H1 (cell line): ENCODE measurements at regions not wholly inside any gene's neighbourhood (a gene's known extent, or its start where the extent isn't known, plus 50 kb on each side); places are given as distances from the start of the nearest gene placed in this dataset.

Source experiments
- CTCF ChIA-PET: fragments of 300-600 bp; sonication (Branson Sonifier 250); formaldehyde crosslinking; loops from one replicate; lab custom pipeline; 2021; ENCODE audit not compliant: partially characterized antibody; lab: Charles Lee
- POLR2A ChIA-PET: fragments of 300-600 bp; sonication (Branson Sonifier 250); formaldehyde crosslinking; loops from one replicate; lab custom pipeline; 2021; ENCODE audit warnings: inconsistent platforms; ENCODE audit not compliant: partially characterized antibody; lab: Charles Lee
- DNase-seq, 2 experiments: peaks; one replicate each; pipeline versions ENCODE4 v3.0.0 to v3.0.0-alpha.2; 2010 to 2022; ENCODE audit warnings: low spot score in 2 of 2, low read depth in 1 of 2, mixed read lengths in 1 of 2
- FAIRE-seq: peaks from 2 replicates; lab custom pipeline; 2011; peaks lifted over from hg19 to GRCh38; lab: Jason Lieb, UNC
- H2AFZ ChIP-seq: 2 replicates; pipeline ENCODE4 v1.8.1; 2012; ENCODE audit warnings: low read length, inconsistent platforms
- H2AK5ac ChIP-seq: 2 replicates; pipeline ENCODE4 v1.6.1; 2013; ENCODE audit warnings: low read depth, low read length
- H2BK120ac ChIP-seq: replicated peaks from 2 replicates; pipeline ENCODE3; 2013; ENCODE audit warnings: low read depth, low read length, inconsistent platforms
- H2BK12ac ChIP-seq: 2 replicates; pipeline ENCODE4 v1.6.1; 2013; ENCODE audit warnings: low read depth, low read length
- H2BK15ac ChIP-seq: 2 replicates; pipeline ENCODE4 v1.6.1; 2013; ENCODE audit warnings: low read length
- H2BK20ac ChIP-seq: 2 replicates; pipeline ENCODE4 v1.6.1; 2013; ENCODE audit warnings: low read length
- H2BK5ac ChIP-seq: 2 replicates; pipeline ENCODE4 v1.6.1; 2013; ENCODE audit warnings: low read depth, low read length
- H3K14ac ChIP-seq: 2 replicates; pipeline ENCODE4 v1.6.1; 2013; ENCODE audit warnings: inconsistent platforms; ENCODE audit not compliant: insufficient read length
- H3K18ac ChIP-seq: 2 replicates; pipeline ENCODE4 v1.6.1; 2013; ENCODE audit warnings: low read length; ENCODE audit errors: extremely low read depth
- H3K23ac ChIP-seq: 2 replicates; pipeline ENCODE4 v1.6.1; 2013; ENCODE audit warnings: inconsistent platforms; ENCODE audit not compliant: insufficient read length
- H3K23me2 ChIP-seq: 2 replicates; pipeline ENCODE4 v1.6.1; 2013; ENCODE audit warnings: low read depth, low read length
- H3K27ac ChIP-seq: 2 replicates; pipeline ENCODE4 v1.6.1; 2011; ENCODE audit warnings: low read depth, low read length, inconsistent platforms
- H3K27me3 ChIP-seq, 4 experiments: replicated peaks in 1 of 4; 1 replicate in 1 of 4; 2 replicates in 3 of 4; pipeline versions ENCODE4 v1.6.1 to v1.8.1; 2011 to 2013; ENCODE audit warnings: low read length in 3 of 4, mild to moderate bottlenecking in 3 of 4, inconsistent platforms in 2 of 4, mixed read lengths in 2 of 4, moderate library complexity in 1 of 4; ENCODE audit not compliant: control insufficient read depth in 3 of 4, insufficient read depth in 3 of 4; ENCODE audit errors: extremely low read depth in 1 of 4
- H3K36me3 ChIP-seq, 4 experiments: 2 replicates each; pipeline versions ENCODE4 v1.6.1 to v1.8.1; 2011 to 2013; ENCODE audit warnings: mild to moderate bottlenecking in 4 of 4, low read length in 3 of 4, moderate library complexity in 2 of 4, control low read depth in 1 of 4, inconsistent platforms in 1 of 4; ENCODE audit not compliant: insufficient read depth in 4 of 4, control insufficient read depth in 2 of 4
- H3K4ac ChIP-seq: replicated peaks from 2 replicates; pipeline ENCODE3; 2013; ENCODE audit warnings: low read length, low read depth, mixed read lengths, inconsistent platforms; ENCODE audit not compliant: insufficient read length
- H3K4me1 ChIP-seq, 4 experiments: replicated peaks in 1 of 4; 1 replicate in 1 of 4; 2 replicates in 3 of 4; pipeline versions ENCODE4 v1.6.1 to v1.8.1; 2011 to 2013; ENCODE audit warnings: low read length in 3 of 4, inconsistent platforms in 2 of 4, mixed read lengths in 1 of 4; ENCODE audit not compliant: insufficient read depth in 4 of 4, control insufficient read depth in 3 of 4
- H3K4me2 ChIP-seq, 2 experiments: 2 replicates each; pipeline versions ENCODE4 v1.6.1 to v1.8.1; 2011 to 2013; ENCODE audit warnings: low read depth in 2 of 2, low read length in 2 of 2, control low read depth in 1 of 2, inconsistent platforms in 1 of 2, mild to moderate bottlenecking in 1 of 2; ENCODE audit not compliant: insufficient read depth in 1 of 2
- H3K4me3 ChIP-seq, 4 experiments: fragments of 200-600, 300-600 bp in 1 of 4; sonication (generic), shearing (Covaris generic), sonication (Bioruptor Twin) in 1 of 4; 2 replicates each; pipeline versions ENCODE4 v1.5.1 to v1.8.1; 2011 to 2016; ENCODE audit warnings: low read length in 4 of 4, low read depth in 3 of 4, control low read depth in 2 of 4, inconsistent platforms in 2 of 4, mild to moderate bottlenecking in 2 of 4, mixed read lengths in 1 of 4, moderate library complexity in 1 of 4; ENCODE audit not compliant: insufficient read depth in 2 of 4; ENCODE audit errors: extremely low read depth in 1 of 4
- H3K56ac ChIP-seq: replicated peaks from 2 replicates; pipeline ENCODE3; 2013; ENCODE audit warnings: low read depth, mild to moderate bottlenecking, mixed read lengths, low read length, inconsistent platforms; ENCODE audit not compliant: insufficient read length
- H3K79me1 ChIP-seq: 2 replicates; pipeline ENCODE4 v1.6.1; 2013; ENCODE audit warnings: low read depth, low read length, control low read depth
- H3K79me2 ChIP-seq, 2 experiments: 2 replicates each; pipeline versions ENCODE4 v1.6.1 to v1.8.1; 2012 to 2013; ENCODE audit warnings: low read length in 2 of 2, mild to moderate bottlenecking in 2 of 2, inconsistent platforms in 1 of 2; ENCODE audit not compliant: insufficient read depth in 2 of 2, control insufficient read depth in 1 of 2
- H3K9ac ChIP-seq, 4 experiments: replicated peaks in 1 of 4; 1 replicate in 1 of 4; 2 replicates in 3 of 4; pipeline versions ENCODE4 v1.6.1 to v1.8.1; 2011 to 2013; ENCODE audit warnings: low read depth in 3 of 4, low read length in 3 of 4, control low read depth in 2 of 4, mild to moderate bottlenecking in 2 of 4, moderate library complexity in 2 of 4, inconsistent platforms in 1 of 4; ENCODE audit errors: extremely low read depth in 1 of 4
- H3K9me3 ChIP-seq, 2 experiments: 2 replicates each; pipeline versions ENCODE4 v1.6.1 to v1.8.1; 2012 to 2013; ENCODE audit warnings: mild to moderate bottlenecking in 2 of 2, moderate library complexity in 2 of 2, control low read depth in 1 of 2, inconsistent platforms in 1 of 2, low read depth in 1 of 2, low read length in 1 of 2, mixed read lengths in 1 of 2; ENCODE audit not compliant: insufficient read depth in 2 of 2
- H4K20me1 ChIP-seq, 2 experiments: replicated peaks in 1 of 2; 2 replicates each; pipeline versions ENCODE3 to v1.8.1; 2011 to 2013; ENCODE audit warnings: inconsistent platforms in 2 of 2, low read length in 2 of 2, mild to moderate bottlenecking in 1 of 2; ENCODE audit not compliant: insufficient read depth in 2 of 2, control insufficient read depth in 1 of 2
- H4K5ac ChIP-seq: 2 replicates; pipeline ENCODE4 v1.6.1; 2013; ENCODE audit warnings: low read length, low read depth, mixed read lengths, inconsistent platforms; ENCODE audit not compliant: insufficient read length
- H4K8ac ChIP-seq: 2 replicates; pipeline ENCODE4 v1.8.0; 2013; ENCODE audit warnings: mild to moderate bottlenecking, moderate library complexity, low read length, inconsistent platforms; ENCODE audit not compliant: insufficient read depth; ENCODE audit errors: extremely low read depth
- H4K91ac ChIP-seq: replicated peaks from 2 replicates; pipeline ENCODE3; 2013; ENCODE audit warnings: low read length, mixed read lengths, inconsistent platforms; ENCODE audit not compliant: insufficient read length
- CTCF ChIP-seq, 3 experiments: IDR thresholded peaks; 1 replicate in 2 of 3; 2 replicates in 1 of 3; pipeline versions ENCODE4 v1.5.1 to v1.6.1; 2011; ENCODE audit warnings: low read length in 3 of 3, mild to moderate bottlenecking in 3 of 3, inconsistent platforms in 2 of 3, low read depth in 1 of 3, moderate library complexity in 1 of 3; ENCODE audit not compliant: insufficient read depth in 1 of 3; ENCODE audit errors: control extremely low read depth in 1 of 3
- MAFK ChIP-seq: IDR thresholded peaks from 2 replicates; pipeline ENCODE4 v1.6.1; 2012; ENCODE audit warnings: low read depth, mild to moderate bottlenecking, improper control_type of control experiment, low read length
- PHF8 ChIP-seq: fragments of 200-600 bp; sonication (generic); conservative IDR thresholded peaks from 2 replicates; pipeline ENCODE4 v1.7.1; 2012; ENCODE audit warnings: low read depth, mild to moderate bottlenecking, inconsistent platforms, low read length, moderate library complexity
- WGBS, 2 experiments: shearing (Covaris generic) in 1 of 2; methylation state at CpG; one replicate each; pipeline versions ENCODE4 v1.1.6 to v1.1.7; 2013 to 2015; ENCODE audit warnings: low lambda C conversion rate in 2 of 2, mixed read lengths in 2 of 2, inconsistent platforms in 1 of 2, low coverage in 1 of 2, missing lambda C conversion rate in 1 of 2; ENCODE audit not compliant: insufficient replicate concordance in 2 of 2, insufficient coverage in 1 of 2, insufficient read length in 1 of 2; ENCODE audit errors: extremely low coverage in 1 of 2, missing lambda C conversion rate in 1 of 2; 5-methylcytosine and 5-hydroxymethylcytosine counted together

GRCh38 chr6:20302702-20303251 is 90.5 kb upstream of the MBOAT1 start:
- FAIRE-seq, result no peak
- H3K9me3 ChIP-seq, result no peaks in the 10 kb centered on the region; a peak in 1 of 4 replicates
- no peak overlapping the region for H4K5ac ChIP-seq
- H3K79me2 ChIP-seq, result no peaks in the 10 kb centered on the region
- no peak overlapping the region for H2BK15ac ChIP-seq
- H3K56ac ChIP-seq, result no peak overlapping the region
- no peak overlapping the region for H2BK120ac ChIP-seq
- H3K14ac ChIP-seq, result no peak overlapping the region
- H3K9ac ChIP-seq, result no peak overlapping the region
- no peak overlapping the region for H2BK5ac ChIP-seq
- no peak overlapping the region for H3K4ac ChIP-seq
- no peaks in the 10 kb centered on the region for H4K20me1 ChIP-seq
- no peak overlapping the region for H4K8ac ChIP-seq
- H3K4me3 ChIP-seq, result no peak overlapping the region
- CTCF ChIA-PET, result interaction anchor here (0.6 to 2.0 kb wide), 4 partner anchors 8 to 228 kb away, joined by 3 to 6 read pairs (median 4); no protein-coding TSS in a partner anchor
- no peak overlapping the region for H2BK12ac ChIP-seq
- no peaks in the 10 kb centered on the region for H3K36me3 ChIP-seq
- H3K4me2 ChIP-seq, result no peak overlapping the region
- no peaks in the 10 kb centered on the region for H3K23me2 ChIP-seq
- WGBS, 2 experiments, result 67% methylated on average over 5 of the region's 5 CpGs; no CpG with 5 or more reads in 1 of the 2 experiments
- H3K27ac ChIP-seq, result no peak overlapping the region
- H4K91ac ChIP-seq, result no peak overlapping the region
- H3K27me3 ChIP-seq, result no peaks in the 10 kb centered on the region
- POLR2A ChIA-PET, result no interaction called here
- no peak overlapping the region for H3K18ac ChIP-seq
- no peak for DNase-seq
- no peak overlapping the region for H3K23ac ChIP-seq
- no peak overlapping the region for H2AFZ ChIP-seq
- no peak overlapping the region for H2AK5ac ChIP-seq
- H3K4me1 ChIP-seq, result no peaks in the 10 kb centered on the region
- H3K79me1 ChIP-seq, result no peaks in the 10 kb centered on the region
- H2BK20ac ChIP-seq, result no peak overlapping the region
- TF ChIP-seq MAFK (no peak), PHF8 (no peak), CTCF (IDR thresholded peaks at IDR 0.05; ENCODE audit: control extremely low read depth in 1 of 3, insufficient read depth in 1 of 3, low read depth in 1 of 3, low read length in 3 of 3) (no peak)
